Inferior parietal cortex (tissue), 1 donor: ENCODE measurements at regions not wholly inside any gene's neighbourhood (a gene's known extent, or its start where the extent isn't known, plus 50 kb on each side); places are given as distances from the start of the nearest gene placed in this dataset.
A peak's percentile ranks its signal among the peaks of the same experiment; 100 is the strongest.
"Not testable (repeated sequence)": the region's sequence is repeated elsewhere in the genome, so short reads cannot be mapped to it uniquely, and the experiment has no call there.

Experiments used
- DNase-seq: peaks from one replicate; pipeline ENCODE4 v3.0.0-alpha.2; 2016; ENCODE audit errors: extremely low spot score

DNA sequence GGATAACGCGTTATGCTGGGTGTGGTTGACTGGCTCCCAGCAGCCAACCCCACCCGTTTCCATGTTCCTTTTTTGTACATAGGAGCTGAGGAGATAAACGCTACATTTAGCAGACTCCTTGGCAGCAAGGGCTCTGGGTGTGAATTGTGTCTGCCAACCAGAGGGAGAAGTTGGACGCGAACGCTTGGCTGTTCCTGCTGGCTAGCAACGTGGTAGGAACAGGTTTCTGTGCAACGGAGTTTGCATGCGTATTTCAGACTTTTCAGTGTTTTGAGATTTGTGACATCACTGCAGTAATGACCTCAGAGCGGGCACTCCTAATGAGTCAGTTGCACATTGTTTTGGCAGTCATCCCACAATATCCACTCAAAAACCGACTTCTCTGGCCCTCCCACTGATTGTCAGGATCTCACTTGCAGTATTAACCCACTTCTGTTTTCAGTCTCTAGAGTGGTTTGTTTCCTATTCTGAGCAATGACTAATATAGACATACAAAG lies 98.7 kb upstream of the RGS1 start:
- peak; percentile 9 for DNase-seq

DNA sequence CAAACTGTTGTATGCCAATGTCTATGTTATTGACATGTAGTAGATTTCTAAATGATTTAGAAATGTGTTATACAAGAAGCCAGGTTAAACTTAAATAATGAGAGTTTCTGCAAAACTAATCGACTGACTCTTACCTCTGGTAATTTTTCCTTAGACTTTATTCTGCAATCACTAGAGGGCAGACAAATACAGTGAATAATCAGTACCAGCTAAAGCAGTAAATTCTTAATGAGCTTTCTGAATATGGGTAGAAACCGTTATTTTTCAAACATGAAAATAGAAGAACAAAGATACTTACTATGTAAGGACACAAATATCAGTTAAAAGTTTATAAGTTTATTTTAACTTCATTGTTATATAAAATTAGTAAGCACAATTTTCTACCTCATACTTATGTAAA lies 97.9 kb upstream of the RGS1 start:
- DNase-seq = peak; percentile 62

DNA sequence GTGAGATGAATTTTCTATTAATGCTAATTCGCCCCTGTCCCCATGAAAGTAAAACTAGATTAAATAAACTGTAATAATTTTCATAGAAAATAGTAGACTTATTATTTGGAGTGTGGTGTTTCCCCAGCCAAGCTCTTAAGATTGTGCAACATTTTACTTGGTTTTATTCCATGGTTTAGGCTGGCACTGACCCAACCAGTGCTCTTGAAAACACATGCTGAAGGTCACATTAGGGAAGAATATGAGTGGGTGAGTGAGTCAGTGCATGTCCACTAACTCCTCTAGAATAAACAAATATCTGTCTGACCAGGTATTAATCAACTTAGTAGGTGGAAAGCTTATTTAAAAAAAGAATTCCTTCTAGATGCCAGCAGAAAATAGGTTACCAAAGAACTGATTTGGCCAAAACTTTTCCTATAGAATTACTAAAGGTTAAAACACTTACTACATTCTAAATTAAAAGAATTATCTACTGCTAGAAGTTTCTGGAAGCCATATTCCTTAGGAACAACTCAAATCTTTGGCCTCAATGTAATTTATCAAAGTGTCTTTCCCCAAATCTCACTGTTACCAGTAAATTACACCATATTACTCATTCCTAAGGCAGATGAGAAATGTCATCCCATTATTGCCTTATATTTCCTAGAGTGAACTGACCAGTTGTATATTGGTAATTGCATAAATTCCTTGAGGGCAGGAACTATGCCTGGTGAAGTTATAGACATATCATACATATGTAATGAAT lies 89.7 kb upstream of the RGS1 start:
- DNase-seq = no peak

DNA sequence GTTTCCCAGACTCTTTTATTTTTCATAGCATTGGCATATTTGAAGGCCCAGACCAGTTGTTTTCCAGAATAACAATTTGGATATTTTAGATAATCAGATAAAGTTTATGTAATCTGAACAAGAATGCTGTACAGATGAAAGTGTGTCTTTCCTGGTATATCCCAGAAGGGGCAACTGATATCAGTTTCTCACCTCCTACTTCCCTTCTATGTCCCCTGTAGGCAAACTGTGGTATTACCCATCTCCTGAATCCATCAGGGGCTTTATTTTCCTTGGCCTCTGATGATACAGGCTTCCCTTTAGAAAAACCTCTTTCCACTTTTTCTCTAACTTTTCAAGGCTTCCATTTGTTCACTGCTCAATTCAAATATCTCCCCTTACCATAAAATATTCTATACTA lies 87.5 kb upstream of the RGS1 start:
- no peak for DNase-seq

DNA sequence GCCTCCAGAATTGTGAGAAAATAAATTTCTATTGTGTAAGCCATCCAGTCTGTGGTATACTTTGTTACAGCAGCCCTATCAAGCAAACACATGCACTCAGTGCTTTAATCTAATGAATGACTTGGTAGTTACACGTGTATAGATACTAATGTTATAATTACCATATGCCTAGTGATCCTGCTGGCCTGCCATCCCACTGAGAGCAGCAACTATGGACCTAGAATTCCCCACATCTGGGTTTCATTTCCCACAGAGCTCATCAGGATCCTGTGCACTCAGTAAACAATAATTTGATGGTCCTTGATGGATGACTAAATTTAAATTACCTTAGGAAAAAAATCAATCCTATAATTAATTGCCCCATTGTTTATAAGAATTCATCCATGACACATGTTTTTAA lies 86.5 kb upstream of the RGS1 start:
- DNase-seq = no peak

DNA sequence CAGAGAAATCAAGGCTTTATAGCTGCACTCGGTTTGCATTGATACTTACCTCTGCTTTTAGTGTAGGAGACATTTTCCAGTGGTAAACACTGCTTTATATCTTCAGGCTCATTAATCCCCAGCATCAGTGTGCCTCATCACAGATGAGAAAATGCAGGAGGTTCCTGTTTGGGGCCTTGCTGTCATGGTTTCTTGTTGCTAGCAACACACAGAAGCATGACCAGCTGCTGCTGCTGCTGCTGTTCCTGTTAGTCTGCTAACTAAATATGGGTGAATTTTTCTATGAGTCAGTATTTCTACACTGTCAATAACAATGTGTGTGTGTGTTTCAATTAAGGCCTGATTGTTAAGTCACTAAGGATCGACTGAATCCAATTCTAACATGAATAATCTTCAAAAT lies 85.8 kb upstream of the RGS1 start:
- no peak for DNase-seq

DNA sequence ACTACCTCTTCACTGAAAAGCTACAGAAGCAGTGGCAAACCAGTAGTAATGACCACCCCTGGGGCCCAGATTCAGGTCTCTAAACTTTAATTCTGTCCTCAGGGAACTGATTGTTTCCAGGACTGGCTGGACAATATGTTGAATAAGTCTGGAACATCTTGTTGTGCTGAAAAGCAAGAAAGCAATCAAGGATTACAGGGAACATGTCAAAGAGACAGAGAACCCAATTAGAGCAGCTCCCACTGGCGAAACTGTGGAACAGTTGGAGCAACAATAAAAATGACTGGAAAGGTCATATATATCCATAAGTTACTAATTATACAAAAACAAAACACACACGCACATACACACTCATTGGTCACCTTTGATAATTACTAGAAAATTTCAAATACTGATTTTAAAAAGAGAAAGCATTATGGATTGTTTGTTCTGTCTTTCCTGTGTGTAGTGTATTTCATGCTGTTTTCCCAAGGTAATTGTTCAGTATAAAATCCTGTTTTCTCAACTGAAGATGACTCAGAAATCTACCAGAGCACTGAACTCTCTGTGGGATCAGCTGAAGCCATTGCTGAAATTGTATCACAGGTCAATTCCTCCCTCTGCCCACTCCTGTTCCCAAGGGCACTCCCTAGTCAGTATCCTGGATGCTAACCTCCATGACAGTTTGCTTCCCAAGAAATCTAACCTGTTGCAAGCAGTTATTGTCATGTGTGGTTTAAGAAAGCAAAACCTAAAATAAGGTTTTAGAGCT lies 83.6 kb upstream of the RGS1 start:
- DNase-seq = no peak

DNA sequence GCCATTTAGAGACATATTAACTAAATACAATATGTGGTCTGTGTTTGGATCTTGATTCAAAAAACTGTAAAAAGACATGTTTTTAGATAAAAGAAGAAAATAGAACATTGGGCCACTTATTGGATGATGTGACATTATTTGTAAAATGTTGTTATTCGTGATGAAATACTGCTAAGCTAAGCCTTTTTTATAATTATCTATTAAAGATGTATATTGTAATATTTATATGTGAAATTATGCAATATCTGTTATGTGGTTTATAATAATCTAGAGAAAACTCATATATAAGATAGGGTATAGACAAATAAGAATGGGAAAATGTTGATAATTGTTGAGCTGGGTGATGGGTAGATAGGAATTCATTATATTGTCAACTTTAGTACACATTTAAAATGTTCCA lies 82.0 kb upstream of the RGS1 start:
- no peak for DNase-seq

DNA sequence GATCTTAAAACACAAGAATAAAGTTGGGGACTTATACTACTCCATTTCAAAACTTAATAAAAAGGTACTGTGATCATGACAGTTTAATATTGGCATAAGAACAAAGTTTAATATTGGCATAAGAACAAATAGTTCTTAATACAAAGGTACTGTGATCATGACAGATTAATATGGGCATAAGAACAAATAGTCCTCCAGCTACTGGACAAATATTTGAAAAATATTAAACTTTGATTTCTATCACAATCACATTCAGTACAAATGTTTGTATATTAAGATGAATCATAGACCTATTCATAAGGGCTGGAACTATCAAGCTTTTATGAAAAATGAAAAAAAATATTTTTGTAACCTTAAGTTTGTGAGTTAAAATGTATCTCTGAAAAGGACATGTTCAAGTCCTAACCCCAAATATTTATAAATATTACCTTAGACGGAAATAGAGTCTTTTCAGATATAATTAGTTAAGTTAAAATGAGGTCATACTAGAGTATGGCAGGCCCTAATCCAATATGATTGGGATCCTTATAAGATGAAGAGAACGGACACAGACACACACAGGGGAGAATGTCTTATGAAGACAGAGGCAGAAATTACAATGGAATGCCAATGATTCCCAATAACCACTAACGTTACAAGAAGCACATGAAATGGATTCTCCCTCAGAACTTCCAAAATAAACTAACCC lies 79.1 kb upstream of the RGS1 start:
- no peak for DNase-seq

DNA sequence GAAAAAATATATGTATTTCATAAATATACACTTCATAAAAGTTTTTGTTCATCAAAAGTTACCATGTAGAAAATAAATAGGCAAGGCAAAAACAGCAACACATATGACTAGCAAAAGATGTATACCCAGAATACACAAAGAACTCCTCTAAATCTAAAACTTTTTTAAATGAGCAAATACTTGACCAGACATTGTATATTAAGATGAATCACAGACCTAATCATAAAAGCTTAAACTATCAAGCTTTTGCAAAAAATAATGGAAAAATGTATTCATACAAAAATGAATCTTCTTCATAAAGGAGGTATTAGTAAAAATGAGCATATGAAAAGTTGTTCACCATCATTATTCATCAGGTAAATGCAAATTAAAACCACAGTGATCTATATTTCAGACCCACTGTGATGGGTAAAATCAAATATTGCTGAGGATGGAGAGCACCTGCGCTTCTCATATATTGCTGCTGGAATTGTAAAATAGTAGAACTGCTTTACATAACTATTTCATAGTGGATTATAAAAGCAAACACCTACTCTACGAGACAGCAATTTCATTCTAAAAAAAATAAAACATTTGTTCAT lies 78.3 kb upstream of the RGS1 start:
- no peak for DNase-seq

DNA sequence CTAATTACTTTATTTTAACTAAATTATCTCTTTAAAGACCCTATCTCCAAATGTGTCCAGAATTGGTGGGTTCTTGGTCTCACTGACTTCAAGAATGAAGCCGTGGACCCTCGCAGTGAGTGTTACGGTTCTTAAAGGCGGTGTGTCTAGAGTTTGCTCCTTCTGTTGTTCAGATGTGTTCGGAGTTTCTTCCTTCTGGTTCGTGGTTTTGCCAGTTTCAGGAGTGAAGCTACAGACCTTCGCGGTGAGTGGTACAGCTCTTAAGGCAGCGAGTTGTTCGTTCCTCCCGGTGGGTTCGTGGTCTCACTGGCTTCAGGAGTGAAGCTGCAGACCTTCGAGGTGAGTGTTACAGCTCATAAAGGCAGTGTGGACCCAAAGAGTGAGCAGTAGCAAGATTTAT lies 77.5 kb upstream of the RGS1 start:
- not testable (repeated sequence) for DNase-seq

DNA sequence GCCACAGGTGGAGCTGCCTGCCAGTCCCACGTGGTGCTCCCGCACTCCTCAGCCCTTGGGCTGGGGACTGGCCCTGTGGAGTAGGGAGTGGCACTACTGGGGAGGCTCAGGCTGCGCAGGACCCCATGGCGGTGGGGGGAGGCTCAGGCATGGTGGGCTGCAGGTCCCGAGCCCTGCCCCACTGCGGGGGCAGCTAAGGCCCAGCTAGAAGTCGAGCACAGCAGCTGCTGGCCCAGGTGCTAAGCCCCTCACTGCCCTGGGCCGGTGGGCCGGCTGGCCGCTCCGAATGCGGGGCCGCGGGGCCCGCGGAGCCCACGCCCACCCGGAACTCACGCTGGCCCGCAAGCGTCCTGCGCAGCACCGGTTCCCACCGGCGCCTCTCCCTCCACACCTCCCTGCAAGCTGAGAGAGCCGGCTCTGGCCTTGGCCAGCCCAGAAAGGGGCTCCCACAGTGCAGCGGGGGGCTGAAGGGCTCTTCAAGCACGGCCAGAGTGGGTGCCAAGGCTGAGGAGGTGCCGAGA lies 76.5 kb upstream of the RGS1 start:
- DNase-seq = not testable (repeated sequence)

DNA sequence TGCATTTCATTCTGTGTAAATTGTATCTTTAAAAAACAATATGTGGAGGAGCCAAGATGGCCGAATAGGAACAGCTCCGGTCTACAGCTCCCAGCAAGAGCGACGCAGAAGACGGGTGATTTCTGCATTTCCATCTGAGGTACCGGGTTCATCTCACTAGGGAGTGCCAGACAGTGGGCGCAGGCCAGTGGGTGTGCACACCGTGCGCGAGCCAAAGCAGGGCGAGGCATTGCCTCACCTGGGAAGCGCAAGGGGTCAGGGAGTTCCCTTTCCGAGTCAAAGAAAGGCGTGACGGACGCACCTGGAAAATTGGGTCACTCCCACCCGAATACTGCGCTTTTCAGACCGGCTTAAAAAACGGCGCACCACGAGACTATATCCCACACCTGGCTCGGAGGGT lies 75.0 kb upstream of the RGS1 start:
- DNase-seq = not testable (repeated sequence)

DNA sequence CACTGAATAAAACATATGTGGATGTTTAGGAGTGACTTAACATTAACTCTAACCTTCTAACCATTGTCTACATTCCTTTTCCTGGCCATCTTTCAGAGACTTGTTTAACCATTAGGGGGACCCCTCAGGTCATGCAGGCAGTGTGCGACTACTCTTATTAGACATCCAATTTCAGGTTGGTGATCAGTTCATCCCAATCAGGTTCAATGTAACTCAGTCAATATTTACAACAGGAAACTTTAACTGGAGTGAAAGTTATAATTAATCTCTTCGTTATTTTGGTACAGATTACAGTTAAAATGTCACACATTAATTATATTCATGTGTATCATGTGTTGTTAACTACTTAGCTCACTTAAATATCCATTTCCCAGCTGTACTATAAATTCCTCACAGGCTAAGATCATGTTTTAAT lies 68.8 kb upstream of the RGS1 start:
- DNase-seq = no peak

DNA sequence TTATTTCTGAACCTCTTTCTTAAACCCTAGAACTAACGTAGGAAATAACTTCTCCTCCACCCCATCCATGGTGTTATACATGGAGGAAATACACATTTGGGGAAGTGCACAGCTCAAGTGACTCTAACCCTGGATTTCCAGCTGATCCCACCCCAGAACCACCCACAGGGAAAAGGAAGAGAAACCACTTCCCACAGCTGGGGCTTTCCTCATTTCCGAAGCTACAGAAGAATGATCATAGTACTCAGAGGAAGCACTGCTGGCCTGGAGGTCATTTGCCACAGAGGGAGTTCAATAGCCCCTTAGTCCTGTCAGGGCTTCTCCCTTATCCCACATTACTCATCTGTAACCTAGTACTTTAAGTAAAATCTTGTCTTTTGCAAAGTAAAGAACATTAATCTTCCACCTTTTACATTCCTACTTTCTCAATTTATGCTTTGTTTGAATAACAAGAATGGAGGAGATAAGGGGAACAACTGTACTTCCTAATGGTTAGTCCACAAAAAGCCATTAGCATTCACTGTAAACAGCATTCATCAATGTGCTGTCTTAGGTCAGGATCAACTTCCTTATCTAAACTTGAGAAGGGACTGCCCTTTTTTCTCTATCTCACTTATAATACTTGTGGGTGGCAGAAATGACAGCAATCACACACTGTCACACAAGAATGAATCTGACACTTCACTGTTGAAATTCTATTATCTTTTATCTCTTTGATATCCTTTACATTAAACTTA lies 63.0 kb upstream of the RGS1 start:
- no peak for DNase-seq

DNA sequence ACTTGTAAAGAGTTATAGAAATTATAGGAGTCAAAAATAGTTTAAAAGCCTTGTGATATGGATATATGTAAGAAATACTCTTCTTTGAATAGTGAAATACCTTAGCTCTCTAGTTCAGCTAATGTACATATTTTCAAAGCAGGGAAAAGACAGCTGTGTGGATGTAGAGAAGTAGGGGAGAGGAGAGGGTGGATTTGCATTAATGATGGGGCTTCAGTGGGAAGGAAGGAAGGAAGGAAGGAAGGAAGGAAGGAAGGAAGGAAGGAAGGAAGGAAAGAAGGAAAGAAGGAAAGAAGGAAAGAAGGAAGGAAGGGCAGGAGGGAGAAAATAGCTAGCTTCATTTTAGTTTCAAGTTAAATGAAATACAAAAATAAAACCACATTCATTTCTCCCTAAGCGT lies 62.4 kb upstream of the RGS1 start:
- DNase-seq = no peak

DNA sequence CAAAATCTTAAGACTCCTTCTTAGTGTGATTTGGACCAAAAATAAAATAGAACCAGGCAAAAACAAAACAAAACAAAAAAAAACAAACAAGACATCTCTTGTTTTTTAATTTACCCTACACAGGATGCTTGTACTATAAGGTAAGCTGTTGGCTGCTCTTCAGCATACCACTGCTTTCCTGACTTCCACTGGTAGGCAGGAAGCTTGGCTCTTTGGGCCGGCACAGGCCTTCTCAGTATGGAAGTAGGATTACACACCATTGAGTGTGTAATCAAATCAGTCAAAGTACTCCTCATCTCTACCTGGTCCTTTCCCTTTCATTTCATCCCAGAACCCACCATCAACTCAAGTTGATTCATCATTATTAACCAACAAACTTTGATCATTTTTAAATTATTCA lies 61.9 kb upstream of the RGS1 start:
- no peak for DNase-seq

DNA sequence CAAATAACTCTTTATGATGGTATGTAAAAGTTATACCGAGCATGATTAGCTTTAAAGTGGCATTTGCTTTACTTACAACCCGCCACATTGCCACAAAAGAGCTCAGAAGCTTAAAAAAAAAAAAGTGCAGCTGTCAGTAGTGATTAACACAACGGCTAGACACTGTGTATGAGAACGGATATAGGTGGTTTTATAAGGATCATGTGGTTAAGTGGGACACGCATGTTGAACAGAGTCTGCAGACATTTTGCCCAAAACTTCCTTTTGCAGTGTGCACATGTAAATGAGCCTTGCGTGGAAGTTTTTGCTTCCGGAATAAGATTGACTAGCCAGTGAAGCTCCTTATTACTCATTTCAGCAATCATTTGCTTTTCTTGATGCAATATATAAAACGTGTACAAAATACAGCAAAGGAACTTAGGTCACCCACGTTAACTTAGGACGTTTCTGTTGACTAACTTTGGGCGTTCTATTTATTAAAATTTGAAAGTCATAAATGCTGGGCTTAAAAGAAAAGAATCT lies 58.7 kb upstream of the RGS1 start:
- no peak for DNase-seq

DNA sequence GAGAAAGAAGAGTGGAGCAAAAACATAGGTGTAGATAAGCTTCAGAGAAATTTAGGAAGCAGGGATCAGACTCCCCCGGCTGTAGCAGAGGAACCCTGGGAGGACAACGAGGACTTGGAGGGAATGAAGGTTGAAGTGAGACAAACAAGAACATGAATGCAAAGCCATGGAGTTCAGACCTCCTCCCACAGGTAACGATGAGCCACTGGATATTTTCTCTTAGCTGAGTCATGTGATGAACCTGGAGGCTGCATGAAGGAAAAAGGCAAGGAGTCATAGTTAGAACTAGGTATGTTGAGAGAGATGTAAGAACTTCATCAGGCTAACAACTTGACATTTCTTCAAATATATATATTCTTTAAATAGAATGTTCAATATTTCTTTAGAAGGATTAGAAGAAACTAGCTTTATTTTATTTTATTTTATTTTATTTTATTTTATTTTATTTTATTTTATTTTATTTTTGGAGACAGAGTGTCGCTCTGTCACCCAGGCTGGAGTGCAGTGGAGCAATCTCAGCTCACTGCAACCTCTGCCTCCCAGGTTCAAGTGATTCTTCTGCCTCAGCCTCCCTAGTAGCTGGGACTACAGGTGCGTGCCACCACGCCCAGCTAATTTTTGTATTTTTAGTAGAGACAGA lies 57.7 kb upstream of the RGS1 start:
- DNase-seq = not testable (repeated sequence)

DNA sequence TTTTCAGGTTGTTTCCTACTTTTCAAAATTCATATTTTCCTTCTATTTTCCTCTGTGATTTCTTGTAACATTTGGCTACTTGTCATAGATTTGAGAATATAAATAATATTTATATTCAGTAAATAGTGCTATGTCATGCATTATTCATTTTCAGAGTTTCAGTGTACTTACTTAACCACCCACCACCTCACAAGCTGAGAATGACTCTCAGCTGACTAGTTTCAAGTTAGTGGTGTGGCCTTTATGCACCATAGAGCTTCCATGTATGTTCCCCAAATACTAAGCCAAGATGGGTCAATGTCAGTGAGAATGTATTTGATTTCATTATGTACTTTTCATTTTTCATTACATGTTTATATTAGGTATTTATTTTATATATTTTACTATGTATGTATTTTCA lies 56.9 kb upstream of the RGS1 start:
- DNase-seq = no peak

DNA sequence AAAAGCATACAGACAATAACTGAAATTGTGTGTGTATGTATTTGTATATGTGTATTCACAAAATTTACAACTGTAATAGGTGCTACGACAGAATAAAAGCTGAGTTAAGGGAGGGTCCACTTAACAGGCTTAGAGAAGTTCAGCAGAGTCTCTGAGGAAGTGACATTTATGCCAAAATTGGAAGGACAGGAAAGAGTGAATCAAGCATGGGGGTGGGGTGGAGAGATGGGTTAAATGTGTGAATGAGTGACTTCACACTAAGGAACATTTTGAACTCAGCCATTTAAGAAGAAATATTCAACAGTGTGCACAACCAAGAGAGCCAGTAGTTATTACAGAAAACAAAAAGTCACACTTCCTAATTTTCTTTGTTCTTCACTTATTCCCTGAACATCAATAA lies 53.8 kb upstream of the RGS1 start:
- DNase-seq = no peak
